ENCODE measurements at regions not wholly inside any gene's neighbourhood (a gene's known extent, or its start where the extent isn't known, plus 50 kb on each side); places are given as distances from the start of the nearest gene placed in this dataset.
"Not testable (repeated sequence)": the region's sequence is repeated elsewhere in the genome, so short reads cannot be mapped to it uniquely, and the experiment has no call there.

GRCh38 chr2:150846691-150847090 lies 359.2 kb upstream of the RND3 start:
- Mint-ChIP-seq H3K36me3 (ENCODE audit: low read depth) (no peaks in the 10 kb centered on the region), H3K27me3 (peaks cover 3% of the 10 kb centered on the region), H3K9me3 (peaks cover 3% of the 10 kb centered on the region), H3K4me1 (no peaks in the 10 kb centered on the region), H3K27ac (no peak overlapping the region), H3K4me3 (no peak overlapping the region)
- ATAC-seq (replicated peaks): no peak

- H3K36me3 Mint-ChIP-seq (ENCODE audit: low read depth): no peaks in the 10 kb centered on the region
- H3K4me3 Mint-ChIP-seq: no peak overlapping the region
- H3K4me1 Mint-ChIP-seq: no peaks in the 10 kb centered on the region
- no peak for ATAC-seq (replicated peaks)
- peaks cover 11% of the 10 kb centered on the region for H3K9me3 Mint-ChIP-seq
- H3K27me3 Mint-ChIP-seq: no peaks in the 10 kb centered on the region
- H3K27ac Mint-ChIP-seq: no peak overlapping the region
Measured at GRCh38 chr2:150832686-150833085, 345.2 kb upstream of the RND3 start.

DNA sequence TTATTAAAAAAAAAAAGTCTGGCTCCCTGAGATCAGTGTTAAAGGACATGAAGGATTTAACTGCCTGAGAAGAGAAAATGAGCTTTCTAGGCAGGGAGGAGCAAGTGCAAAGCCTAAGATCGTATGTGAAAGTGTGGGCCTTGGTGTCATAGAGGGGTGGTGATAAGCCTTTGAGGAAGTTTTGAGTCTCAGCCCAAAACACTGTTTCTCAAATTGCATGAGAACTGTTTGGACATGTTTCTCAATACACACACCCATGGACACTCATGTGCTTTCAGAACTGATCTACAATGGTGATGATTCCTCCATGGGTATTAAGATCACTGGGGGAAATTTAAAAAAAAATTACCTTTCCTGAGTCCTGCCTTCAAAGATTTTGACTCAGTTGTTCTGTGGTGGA lies 336.7 kb upstream of the RND3 start:
- no peak for ATAC-seq (replicated peaks)
- H3K27me3 Mint-ChIP-seq: peaks cover 6% of the 10 kb centered on the region
- H3K27ac Mint-ChIP-seq: no peak overlapping the region
- no peak overlapping the region for H3K4me3 Mint-ChIP-seq
- peaks cover 2% of the 10 kb centered on the region for H3K9me3 Mint-ChIP-seq
- H3K4me1 Mint-ChIP-seq: peaks cover 2% of the 10 kb centered on the region
- no peaks in the 10 kb centered on the region for H3K36me3 Mint-ChIP-seq (ENCODE audit: low read depth)

DNA sequence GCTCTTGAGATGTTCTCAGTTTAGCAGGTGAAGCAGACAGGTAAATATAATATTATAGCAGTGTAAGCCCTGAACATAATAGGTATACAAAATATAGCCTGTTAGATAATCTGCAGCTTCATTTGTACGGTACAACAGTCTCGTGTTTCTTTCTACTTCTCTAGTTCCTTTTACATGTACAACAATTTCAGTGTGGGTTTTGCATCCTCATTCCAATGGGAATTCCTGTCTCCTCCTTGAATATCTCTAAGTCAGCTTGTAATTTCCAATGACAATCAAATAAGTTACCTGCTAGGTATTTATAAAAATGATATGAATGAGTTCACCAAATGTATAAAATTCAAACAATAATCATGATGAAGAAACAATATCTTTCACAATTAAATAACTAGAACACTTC lies 330.0 kb upstream of the RND3 start:
- no peak overlapping the region for H3K27ac Mint-ChIP-seq
- peaks cover 5% of the 10 kb centered on the region for H3K27me3 Mint-ChIP-seq
- no peaks in the 10 kb centered on the region for H3K36me3 Mint-ChIP-seq (ENCODE audit: low read depth)
- peaks cover 3% of the 10 kb centered on the region for H3K4me1 Mint-ChIP-seq
- ATAC-seq (replicated peaks): no peak
- H3K4me3 Mint-ChIP-seq: no peak overlapping the region
- H3K9me3 Mint-ChIP-seq: peaks cover 5% of the 10 kb centered on the region

GRCh38 chr2:150812664-150813367 lies 325.3 kb upstream of the RND3 start:
- H3K9me3 Mint-ChIP-seq: no peaks in the 10 kb centered on the region
- H3K4me1 Mint-ChIP-seq: no peaks in the 10 kb centered on the region
- no peaks in the 10 kb centered on the region for H3K27me3 Mint-ChIP-seq
- no peak overlapping the region for H3K27ac Mint-ChIP-seq
- no peaks in the 10 kb centered on the region for H3K36me3 Mint-ChIP-seq (ENCODE audit: low read depth)
- H3K4me3 Mint-ChIP-seq: no peak overlapping the region
- ATAC-seq (replicated peaks): no peak

DNA sequence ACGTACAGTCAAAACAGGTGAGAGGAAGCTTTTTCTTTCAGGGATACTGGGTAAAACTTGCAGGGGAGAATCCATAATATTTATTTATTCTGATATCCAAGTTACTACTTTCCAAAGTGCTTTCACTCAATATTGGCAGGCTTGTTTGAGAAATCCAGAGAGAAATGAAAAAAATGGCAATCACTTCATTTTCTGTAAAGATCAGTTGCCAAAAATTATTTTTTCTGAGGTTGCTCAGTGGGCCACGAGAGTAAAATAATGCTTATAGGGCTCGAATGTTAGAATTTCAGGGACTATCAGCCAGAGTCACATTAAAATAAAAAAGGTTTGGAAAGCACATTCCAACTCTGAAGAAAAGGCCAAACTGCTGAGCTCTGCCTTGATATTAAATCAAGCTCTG lies 324.6 kb upstream of the RND3 start:
- Mint-ChIP-seq H3K4me3 (no peak overlapping the region), H3K27me3 (no peaks in the 10 kb centered on the region), H3K36me3 (ENCODE audit: low read depth) (no peaks in the 10 kb centered on the region), H3K27ac (no peak overlapping the region), H3K9me3 (no peaks in the 10 kb centered on the region), H3K4me1 (no peaks in the 10 kb centered on the region)
- ATAC-seq (replicated peaks): no peak

GRCh38 chr2:150811259-150811855 lies 323.9 kb upstream of the RND3 start:
- Mint-ChIP-seq H3K4me3 (no peak overlapping the region), H3K27me3 (no peaks in the 10 kb centered on the region), H3K9me3 (no peaks in the 10 kb centered on the region), H3K36me3 (ENCODE audit: low read depth) (no peaks in the 10 kb centered on the region), H3K4me1 (no peaks in the 10 kb centered on the region), H3K27ac (no peak overlapping the region)
- ATAC-seq (replicated peaks): no peak

GRCh38 chr2:150809103-150809502 lies 321.6 kb upstream of the RND3 start:
- Mint-ChIP-seq H3K9me3 (no peaks in the 10 kb centered on the region), H3K4me3 (no peak overlapping the region), H3K27ac (no peak overlapping the region), H3K36me3 (ENCODE audit: low read depth) (no peaks in the 10 kb centered on the region), H3K27me3 (no peaks in the 10 kb centered on the region), H3K4me1 (no peaks in the 10 kb centered on the region)
- ATAC-seq (replicated peaks): no peak

GRCh38 chr2:150806336-150806735 lies 318.9 kb upstream of the RND3 start:
- H3K27me3 Mint-ChIP-seq: no peaks in the 10 kb centered on the region
- H3K9me3 Mint-ChIP-seq: peaks cover 8% of the 10 kb centered on the region
- no peaks in the 10 kb centered on the region for H3K36me3 Mint-ChIP-seq (ENCODE audit: low read depth)
- no peak for ATAC-seq (replicated peaks)
- no peak overlapping the region for H3K4me3 Mint-ChIP-seq
- H3K4me1 Mint-ChIP-seq: no peaks in the 10 kb centered on the region
- no peak overlapping the region for H3K27ac Mint-ChIP-seq

GRCh38 chr2:150803689-150804398 lies 316.4 kb upstream of the RND3 start:
- Mint-ChIP-seq H3K27me3 (no peaks in the 10 kb centered on the region), H3K36me3 (ENCODE audit: low read depth) (no peaks in the 10 kb centered on the region), H3K27ac (no peak overlapping the region), H3K9me3 (peaks cover 8% of the 10 kb centered on the region), H3K4me1 (no peaks in the 10 kb centered on the region), H3K4me3 (no peak overlapping the region)
- no peak for ATAC-seq (replicated peaks)

GRCh38 chr2:150802635-150803034 lies 315.2 kb upstream of the RND3 start:
- Mint-ChIP-seq H3K36me3 (ENCODE audit: low read depth) (no peaks in the 10 kb centered on the region), H3K27ac (no peak overlapping the region), H3K4me3 (no peak overlapping the region), H3K9me3 (peaks cover 8% of the 10 kb centered on the region), H3K4me1 (no peaks in the 10 kb centered on the region), H3K27me3 (no peaks in the 10 kb centered on the region)
- no peak for ATAC-seq (replicated peaks)

- H3K27me3 Mint-ChIP-seq; ATAC-seq (replicated peaks); H3K27ac Mint-ChIP-seq; H3K4me1 Mint-ChIP-seq; H3K36me3 Mint-ChIP-seq (ENCODE audit: low read depth); H3K9me3 Mint-ChIP-seq; H3K4me3 Mint-ChIP-seq: not testable (repeated sequence)
Measured at GRCh38 chr2:150796236-150796635, 308.8 kb upstream of the RND3 start.

GRCh38 chr2:150792780-150793300 lies 305.4 kb upstream of the RND3 start:
- no peak overlapping the region for H3K4me3 Mint-ChIP-seq
- H3K36me3 Mint-ChIP-seq (ENCODE audit: low read depth): no peaks in the 10 kb centered on the region
- ATAC-seq (replicated peaks): no peak
- peaks cover 3% of the 10 kb centered on the region for H3K9me3 Mint-ChIP-seq
- H3K27ac Mint-ChIP-seq: no peak overlapping the region
- H3K27me3 Mint-ChIP-seq: no peaks in the 10 kb centered on the region
- H3K4me1 Mint-ChIP-seq: no peaks in the 10 kb centered on the region

- no peaks in the 10 kb centered on the region for H3K36me3 Mint-ChIP-seq (ENCODE audit: low read depth)
- H3K4me1 Mint-ChIP-seq: no peaks in the 10 kb centered on the region
- H3K9me3 Mint-ChIP-seq: peaks cover 3% of the 10 kb centered on the region
- no peaks in the 10 kb centered on the region for H3K27me3 Mint-ChIP-seq
- H3K4me3 Mint-ChIP-seq: no peak overlapping the region
- H3K27ac Mint-ChIP-seq: no peak overlapping the region
- no peak for ATAC-seq (replicated peaks)
Measured at GRCh38 chr2:150791567-150791966, 304.1 kb upstream of the RND3 start.

GRCh38 chr2:150789376-150789905 lies 302.0 kb upstream of the RND3 start:
- Mint-ChIP-seq H3K4me1 (no peaks in the 10 kb centered on the region), H3K27ac (no peak overlapping the region), H3K4me3 (no peak overlapping the region), H3K36me3 (ENCODE audit: low read depth) (no peaks in the 10 kb centered on the region), H3K9me3 (peaks cover 3% of the 10 kb centered on the region), H3K27me3 (no peaks in the 10 kb centered on the region)
- ATAC-seq (replicated peaks): no peak
